ENCODE measurements at regions not wholly inside any gene's neighbourhood (a gene's known extent, or its start where the extent isn't known, plus 50 kb on each side); places are given as distances from the start of the nearest gene placed in this dataset.

DNA sequence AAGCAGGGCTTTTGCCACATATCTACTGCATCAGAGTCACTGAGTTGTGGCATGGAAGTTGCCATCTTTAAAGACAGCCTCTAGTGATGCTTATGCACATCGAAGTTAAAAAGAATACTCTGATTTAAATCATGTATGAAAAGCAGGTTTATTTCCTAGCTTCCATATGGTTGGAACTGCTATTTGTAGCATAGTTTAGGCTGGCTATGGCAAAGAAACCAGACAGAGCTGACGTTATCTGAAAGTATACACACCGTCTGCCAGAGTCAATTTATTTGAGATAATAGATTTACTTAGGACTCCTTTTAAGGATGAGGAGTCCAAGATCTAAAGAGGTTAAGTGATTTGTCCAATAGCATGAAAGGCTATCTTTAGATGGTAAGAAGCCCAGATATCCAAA is 536.9 kb upstream of the ADGRL4 start:
- Mint-ChIP-seq H3K9me3 (peaks cover 3% of the 10 kb centered on the region), H3K4me1 (no peaks in the 10 kb centered on the region), H3K27ac (ENCODE audit: unreplicated experiment) (no peak overlapping the region), H3K4me3 (no peak overlapping the region), H3K27me3 (ENCODE audit: low read depth) (no peaks in the 10 kb centered on the region), H3K36me3 (ENCODE audit: low read depth) (no peaks in the 10 kb centered on the region)
- no peak for DNase-seq (ENCODE audit: low read depth, low spot score)
- TF ChIP-seq, protein P1, sequence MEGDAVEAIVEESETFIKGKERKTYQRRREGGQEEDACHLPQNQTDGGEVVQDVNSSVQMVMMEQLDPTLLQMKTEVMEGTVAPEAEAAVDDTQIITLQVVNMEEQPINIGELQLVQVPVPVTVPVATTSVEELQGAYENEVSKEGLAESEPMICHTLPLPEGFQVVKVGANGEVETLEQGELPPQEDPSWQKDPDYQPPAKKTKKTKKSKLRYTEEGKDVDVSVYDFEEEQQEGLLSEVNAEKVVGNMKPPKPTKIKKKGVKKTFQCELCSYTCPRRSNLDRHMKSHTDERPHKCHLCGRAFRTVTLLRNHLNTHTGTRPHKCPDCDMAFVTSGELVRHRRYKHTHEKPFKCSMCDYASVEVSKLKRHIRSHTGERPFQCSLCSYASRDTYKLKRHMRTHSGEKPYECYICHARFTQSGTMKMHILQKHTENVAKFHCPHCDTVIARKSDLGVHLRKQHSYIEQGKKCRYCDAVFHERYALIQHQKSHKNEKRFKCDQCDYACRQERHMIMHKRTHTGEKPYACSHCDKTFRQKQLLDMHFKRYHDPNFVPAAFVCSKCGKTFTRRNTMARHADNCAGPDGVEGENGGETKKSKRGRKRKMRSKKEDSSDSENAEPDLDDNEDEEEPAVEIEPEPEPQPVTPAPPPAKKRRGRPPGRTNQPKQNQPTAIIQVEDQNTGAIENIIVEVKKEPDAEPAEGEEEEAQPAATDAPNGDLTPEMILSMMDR (conservative IDR thresholded peaks at IDR 0.05) = no peak

DNA sequence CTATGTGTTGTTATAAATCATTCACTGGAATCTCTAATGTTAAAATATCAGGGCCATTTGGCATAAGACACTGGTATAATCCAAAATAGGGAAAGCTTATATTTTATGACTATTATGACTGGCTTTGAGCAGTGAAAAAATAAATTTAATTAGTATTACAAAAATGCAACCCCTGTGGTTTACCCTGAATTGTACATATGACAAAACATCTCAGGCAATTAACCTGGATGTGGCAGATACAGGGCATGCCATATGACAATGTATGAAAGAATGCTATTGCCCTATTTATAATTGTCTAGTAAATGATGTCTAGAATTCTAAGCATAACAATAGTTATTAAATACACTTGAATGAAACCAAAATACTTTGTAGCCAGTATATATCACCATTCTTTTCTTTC is 532.5 kb upstream of the ADGRL4 start:
- Mint-ChIP-seq H3K4me1 (no peaks in the 10 kb centered on the region), H3K27ac (ENCODE audit: unreplicated experiment) (no peak overlapping the region), H3K36me3 (ENCODE audit: low read depth) (no peaks in the 10 kb centered on the region), H3K4me3 (no peak overlapping the region), H3K9me3 (no peaks in the 10 kb centered on the region), H3K27me3 (ENCODE audit: low read depth) (no peaks in the 10 kb centered on the region)
- DNase-seq (ENCODE audit: low read depth, low spot score) = no peak
- TF ChIP-seq, protein P1 (conservative IDR thresholded peaks at IDR 0.05) = no peak

DNA sequence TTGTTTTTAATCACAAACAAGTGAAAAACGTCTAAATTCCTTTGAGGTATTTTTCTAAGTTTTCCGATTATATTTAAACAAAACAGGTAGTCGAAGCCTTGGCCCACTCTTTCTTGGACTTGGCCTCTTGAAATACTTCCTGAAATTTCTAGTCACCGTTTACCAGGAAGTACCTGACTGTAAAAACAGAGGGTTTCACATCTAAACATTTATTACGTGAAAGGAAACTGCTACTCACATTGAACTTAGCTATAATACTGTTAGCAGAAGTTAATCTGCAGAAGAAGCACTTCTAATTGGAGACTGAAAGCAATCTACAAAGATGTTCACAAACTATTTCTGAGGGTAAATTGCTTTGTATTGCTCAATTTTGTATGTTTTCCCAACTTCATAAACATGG is 526.0 kb upstream of the ADGRL4 start:
- Mint-ChIP-seq H3K4me1 (peaks cover 6% of the 10 kb centered on the region), H3K9me3 (no peaks in the 10 kb centered on the region), H3K36me3 (ENCODE audit: low read depth) (no peaks in the 10 kb centered on the region), H3K4me3 (no peak overlapping the region), H3K27ac (ENCODE audit: unreplicated experiment) (no peak overlapping the region), H3K27me3 (ENCODE audit: low read depth) (no peaks in the 10 kb centered on the region)
- TF ChIP-seq, protein P1 (conservative IDR thresholded peaks at IDR 0.05) = no peak
- no peak for DNase-seq (ENCODE audit: low read depth, low spot score)

DNA sequence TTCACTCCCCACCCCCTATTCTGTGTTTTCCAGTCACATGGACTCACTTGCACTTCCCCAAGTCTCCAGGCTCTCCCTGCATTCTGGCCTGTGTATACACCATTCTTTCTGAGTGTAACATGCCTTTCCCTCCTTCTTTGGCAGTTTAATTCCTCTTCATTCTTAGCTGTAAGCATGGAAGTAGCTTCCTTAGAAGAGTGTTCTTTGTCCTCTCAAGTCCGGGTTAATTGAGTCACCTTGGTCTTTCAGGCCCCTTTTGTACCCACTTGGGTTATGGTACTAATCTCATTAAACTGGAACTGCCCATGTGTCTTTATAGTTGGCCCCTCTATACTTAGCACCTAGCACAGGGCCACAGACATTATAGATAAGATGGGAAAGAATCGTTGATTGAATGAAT is 525.3 kb upstream of the ADGRL4 start:
- TF ChIP-seq, protein P1 (conservative IDR thresholded peaks at IDR 0.05) = no peak
- Mint-ChIP-seq H3K4me3 (no peak overlapping the region), H3K27ac (ENCODE audit: unreplicated experiment) (no peak overlapping the region), H3K9me3 (no peaks in the 10 kb centered on the region), H3K4me1 (peaks cover 6% of the 10 kb centered on the region), H3K36me3 (ENCODE audit: low read depth) (no peaks in the 10 kb centered on the region), H3K27me3 (ENCODE audit: low read depth) (no peaks in the 10 kb centered on the region)
- DNase-seq (ENCODE audit: low read depth, low spot score) = no peak

DNA sequence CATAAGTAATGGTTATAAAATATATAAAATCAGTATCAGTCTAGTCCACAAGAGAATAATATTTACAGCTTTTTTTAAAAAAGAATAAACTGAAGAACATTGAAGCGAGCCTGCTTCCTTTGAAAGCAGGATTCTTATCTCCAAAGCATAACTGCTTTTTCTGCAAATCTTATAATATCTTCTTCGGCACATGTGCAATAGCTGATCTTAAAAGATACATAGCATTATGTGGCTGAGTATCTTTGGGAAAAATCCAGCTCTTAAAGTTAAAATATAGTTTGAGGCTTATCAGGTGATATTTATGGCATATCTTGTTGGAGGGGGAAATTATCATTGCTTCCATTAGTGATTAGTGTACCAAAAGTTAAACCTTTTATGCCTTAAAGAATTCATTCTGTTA is 523.9 kb upstream of the ADGRL4 start:
- no peak overlapping the region for H3K27ac Mint-ChIP-seq (ENCODE audit: unreplicated experiment)
- no peak for DNase-seq (ENCODE audit: low read depth, low spot score)
- H3K27me3 Mint-ChIP-seq (ENCODE audit: low read depth) = no peaks in the 10 kb centered on the region
- H3K36me3 Mint-ChIP-seq (ENCODE audit: low read depth) = no peaks in the 10 kb centered on the region
- TF ChIP-seq, protein P1 (conservative IDR thresholded peaks at IDR 0.05) = no peak
- peaks cover 6% of the 10 kb centered on the region for H3K4me1 Mint-ChIP-seq
- H3K4me3 Mint-ChIP-seq = no peak overlapping the region
- H3K9me3 Mint-ChIP-seq = no peaks in the 10 kb centered on the region

DNA sequence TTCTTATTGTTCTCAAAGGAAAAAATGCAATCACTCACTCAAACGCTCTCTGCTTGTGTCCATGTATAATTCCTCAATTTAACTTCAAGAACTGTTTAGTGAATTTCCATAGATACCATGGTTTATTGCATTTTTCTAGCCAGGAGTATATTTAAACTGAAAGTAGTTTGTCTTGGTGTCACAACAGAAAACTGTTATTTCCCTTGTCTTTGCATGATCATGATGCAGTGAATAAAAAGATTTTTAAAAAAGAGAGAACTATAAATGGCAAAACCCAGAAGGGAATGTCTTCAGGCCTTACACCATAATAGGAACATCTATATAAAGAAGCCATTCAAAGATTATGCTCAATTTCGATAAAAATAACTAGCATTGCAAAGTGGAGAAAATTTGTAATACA is 523.5 kb upstream of the ADGRL4 start:
- Mint-ChIP-seq H3K27me3 (ENCODE audit: low read depth) (no peaks in the 10 kb centered on the region), H3K36me3 (ENCODE audit: low read depth) (no peaks in the 10 kb centered on the region)

More for the DNA sequence above, 523.5 kb upstream of the ADGRL4 start:
- Mint-ChIP-seq H3K9me3 (no peaks in the 10 kb centered on the region), H3K4me3 (no peak overlapping the region), H3K27ac (ENCODE audit: unreplicated experiment) (no peak overlapping the region), H3K4me1 (peaks cover 6% of the 10 kb centered on the region)
- DNase-seq (ENCODE audit: low read depth, low spot score) = no peak
- TF ChIP-seq, protein P1 (conservative IDR thresholded peaks at IDR 0.05) = no peak
